ENCODE measurements at regions not wholly inside any gene's neighbourhood (a gene's known extent, or its start where the extent isn't known, plus 50 kb on each side); places are given as distances from the start of the nearest gene placed in this dataset.
A peak's percentile ranks its signal among the peaks of the same experiment; 100 is the strongest.
"Not testable (repeated sequence)": the region's sequence is repeated elsewhere in the genome, so short reads cannot be mapped to it uniquely, and the experiment has no call there.

GRCh38 chr6:34646714-34647113, 49.9 kb downstream of the ILRUN start:
- FAIRE-seq (peak; percentile 33), DNase-seq (ENCODE audit: insufficient read length, low spot score) (no peak)
- TF ChIP-seq POLR2A (IDR thresholded peaks at IDR 0.05; ENCODE audit: low read depth, low read length) = no peak

GRCh38 chr6:34645627-34646026, 50.9 kb downstream of the ILRUN start:
- no peak for DNase-seq (ENCODE audit: insufficient read length, low spot score)
- no peak for TF ChIP-seq POLR2A (IDR thresholded peaks at IDR 0.05; ENCODE audit: low read depth, low read length)
- FAIRE-seq = no peak

GRCh38 chr6:34644716-34645115, 51.9 kb downstream of the ILRUN start:
- DNase-seq (ENCODE audit: insufficient read length, low spot score) (no peak), FAIRE-seq (no peak)
- TF ChIP-seq POLR2A (IDR thresholded peaks at IDR 0.05; ENCODE audit: low read depth, low read length) = no peak

- no peak for TF ChIP-seq POLR2A (IDR thresholded peaks at IDR 0.05; ENCODE audit: low read depth, low read length)
- FAIRE-seq (no peak), DNase-seq (ENCODE audit: insufficient read length, low spot score) (no peak)
These were observed 54.1 kb downstream of the ILRUN start for GRCh38 chr6:34642427-34642826.

- FAIRE-seq; DNase-seq (ENCODE audit: insufficient read length, low spot score): not testable (repeated sequence)
These were observed 56.3 kb downstream of the ILRUN start for GRCh38 chr6:34640074-34640849.

- TF ChIP-seq POLR2A (IDR thresholded peaks at IDR 0.05; ENCODE audit: low read depth, low read length) = no peak
- FAIRE-seq = no peak
- DNase-seq (ENCODE audit: insufficient read length, low spot score) = no peak
These were observed 57.5 kb downstream of the ILRUN start for GRCh38 chr6:34638834-34639736.

GRCh38 chr6:34633785-34634184, 62.8 kb downstream of the ILRUN start:
- no peak for TF ChIP-seq POLR2A (IDR thresholded peaks at IDR 0.05; ENCODE audit: low read depth, low read length)
- DNase-seq (ENCODE audit: insufficient read length, low spot score) (no peak), FAIRE-seq (no peak)

- TF ChIP-seq POLR2A (IDR thresholded peaks at IDR 0.05; ENCODE audit: low read depth, low read length) = no peak
- DNase-seq (ENCODE audit: insufficient read length, low spot score) = no peak
- FAIRE-seq = no peak
These were observed 63.3 kb downstream of the ILRUN start for GRCh38 chr6:34633256-34633655.

GRCh38 chr6:34630040-34630439, 66.5 kb downstream of the ILRUN start:
- DNase-seq (ENCODE audit: insufficient read length, low spot score) = peak; percentile 17

GRCh38 chr6:34627296-34627695, 69.3 kb downstream of the ILRUN start:
- TF ChIP-seq POLR2A (IDR thresholded peaks at IDR 0.05; ENCODE audit: low read depth, low read length) = no peak

More at GRCh38 chr6:34630040-34630439, 66.5 kb downstream of the ILRUN start:
- FAIRE-seq = peak; percentile 60
- TF ChIP-seq POLR2A (IDR thresholded peaks at IDR 0.05; ENCODE audit: low read depth, low read length) = no peak

GRCh38 chr6:34618430-34619182, 62.5 kb upstream of the SPDEF start:
- DNase-seq (ENCODE audit: insufficient read length, low spot score) (no peak), FAIRE-seq (no peak)
- TF ChIP-seq POLR2A (IDR thresholded peaks at IDR 0.05; ENCODE audit: low read depth, low read length) = no peak

More at GRCh38 chr6:34627296-34627695, 69.3 kb downstream of the ILRUN start:
- FAIRE-seq (no peak), DNase-seq (ENCODE audit: insufficient read length, low spot score) (no peak)

- FAIRE-seq = no peak
- no peak for TF ChIP-seq POLR2A (IDR thresholded peaks at IDR 0.05; ENCODE audit: low read depth, low read length)
- DNase-seq (ENCODE audit: insufficient read length, low spot score) = no peak
These were observed 61.1 kb upstream of the SPDEF start for GRCh38 chr6:34617231-34617630.

GRCh38 chr6:34616227-34616585, 60.1 kb upstream of the SPDEF start:
- DNase-seq (ENCODE audit: insufficient read length, low spot score) (no peak), FAIRE-seq (no peak)
- no peak for TF ChIP-seq POLR2A (IDR thresholded peaks at IDR 0.05; ENCODE audit: low read depth, low read length)
